Central memory CD4-positive, alpha-beta T cell (primary cell): ENCODE measurements at regions not wholly inside any gene's neighbourhood (a gene's known extent, or its start where the extent isn't known, plus 50 kb on each side); places are given as distances from the start of the nearest gene placed in this dataset.
"Not testable (repeated sequence)": the region's sequence is repeated elsewhere in the genome, so short reads cannot be mapped to it uniquely, and the experiment has no call there.

Source experiments
- DNase-seq: peaks from one replicate; pipeline ENCODE4 v3.0.0; 2022

- no peak for DNase-seq
Observed at GRCh38 chr6:2611092-2611491, 139.6 kb downstream of the MYLK4 start.

- DNase-seq = no peak
Observed at GRCh38 chr6:2608503-2608902, 142.2 kb downstream of the MYLK4 start.

GRCh38 chr6:2600363-2600762, 150.4 kb downstream of the MYLK4 start:
- DNase-seq = no peak

GRCh38 chr6:2599817-2600216, 150.9 kb downstream of the MYLK4 start:
- no peak for DNase-seq

GRCh38 chr6:2598867-2599266, 151.9 kb downstream of the MYLK4 start:
- no peak for DNase-seq

GRCh38 chr6:2597991-2598390, 152.7 kb downstream of the MYLK4 start:
- no peak for DNase-seq

- DNase-seq = not testable (repeated sequence)
Observed at GRCh38 chr6:2597457-2597856, 153.3 kb downstream of the MYLK4 start.

- DNase-seq = no peak
Observed at GRCh38 chr6:2596222-2596621, 154.5 kb downstream of the MYLK4 start.

GRCh38 chr6:2594868-2595267, 155.9 kb downstream of the MYLK4 start:
- no peak for DNase-seq

- no peak for DNase-seq
Observed at GRCh38 chr6:2593167-2593566, 157.6 kb downstream of the MYLK4 start.

- DNase-seq = no peak
Observed at GRCh38 chr6:2589171-2589661, 161.5 kb downstream of the MYLK4 start.

GRCh38 chr6:2583459-2583858, 167.3 kb downstream of the MYLK4 start:
- no peak for DNase-seq

- DNase-seq = no peak
Observed at GRCh38 chr6:2582268-2582667, 168.5 kb downstream of the MYLK4 start.

GRCh38 chr6:2581611-2582010, 169.1 kb downstream of the MYLK4 start:
- DNase-seq = no peak

- no peak for DNase-seq
Observed at GRCh38 chr6:2581011-2581410, 169.7 kb downstream of the MYLK4 start.

- no peak for DNase-seq
Observed at GRCh38 chr6:2579804-2580570, 170.7 kb downstream of the MYLK4 start.

GRCh38 chr6:2579241-2579761, 171.4 kb downstream of the MYLK4 start:
- DNase-seq = no peak

- DNase-seq = no peak
Observed at GRCh38 chr6:2578767-2579166, 172.0 kb downstream of the MYLK4 start.

- DNase-seq = no peak
Observed at GRCh38 chr6:2576499-2576898, 174.2 kb downstream of the MYLK4 start.

- no peak for DNase-seq
Observed at GRCh38 chr6:2575236-2575635, 175.5 kb downstream of the MYLK4 start.

GRCh38 chr6:2569420-2569819, 181.3 kb downstream of the MYLK4 start:
- not testable (repeated sequence) for DNase-seq

GRCh38 chr6:2566048-2566447, 184.7 kb downstream of the MYLK4 start:
- DNase-seq = no peak

- no peak for DNase-seq
Observed at GRCh38 chr6:2565499-2565898, 185.2 kb downstream of the MYLK4 start.

GRCh38 chr6:2563635-2564034, 187.1 kb downstream of the MYLK4 start:
- DNase-seq = no peak
